ENCODE measurements at regions not wholly inside any gene's neighbourhood (a gene's known extent, or its start where the extent isn't known, plus 50 kb on each side); places are given as distances from the start of the nearest gene placed in this dataset.

- ATAC-seq: no peak
- peaks cover 6% of the 10 kb centered on the region for H3K9me3 Mint-ChIP-seq
- H3K36me3 Mint-ChIP-seq: peaks cover 5% of the 10 kb centered on the region
- H3K4me3 Mint-ChIP-seq: no peak overlapping the region
- no peaks in the 10 kb centered on the region for H3K4me1 Mint-ChIP-seq
- H3K27ac Mint-ChIP-seq: no peak overlapping the region
- no peaks in the 10 kb centered on the region for H3K27me3 Mint-ChIP-seq
Measured at GRCh38 chr21:28758042-28758882, 234.4 kb downstream of the LTN1 start.

- H3K27ac Mint-ChIP-seq: no peak overlapping the region
- no peak for ATAC-seq
- H3K4me3 Mint-ChIP-seq: no peak overlapping the region
Measured at GRCh38 chr21:28754862-28755261, 237.8 kb downstream of the LTN1 start.

GRCh38 chr21:28754127-28754611, 238.5 kb downstream of the LTN1 start:
- ATAC-seq: no peak
- H3K9me3 Mint-ChIP-seq: no peaks in the 10 kb centered on the region
- H3K27ac Mint-ChIP-seq: no peak overlapping the region
- H3K4me3 Mint-ChIP-seq: no peak overlapping the region
- no peaks in the 10 kb centered on the region for H3K36me3 Mint-ChIP-seq
- H3K27me3 Mint-ChIP-seq: no peaks in the 10 kb centered on the region
- no peaks in the 10 kb centered on the region for H3K4me1 Mint-ChIP-seq

More at GRCh38 chr21:28754862-28755261, 237.8 kb downstream of the LTN1 start:
- Mint-ChIP-seq H3K36me3 (peaks cover 4% of the 10 kb centered on the region), H3K4me1 (no peaks in the 10 kb centered on the region), H3K27me3 (no peaks in the 10 kb centered on the region), H3K9me3 (peaks cover 5% of the 10 kb centered on the region)

- Mint-ChIP-seq H3K4me3 (no peak overlapping the region), H3K4me1 (no peaks in the 10 kb centered on the region), H3K9me3 (no peaks in the 10 kb centered on the region), H3K36me3 (no peaks in the 10 kb centered on the region), H3K27ac (no peak overlapping the region), H3K27me3 (no peaks in the 10 kb centered on the region)
- ATAC-seq: no peak
Measured at GRCh38 chr21:28752131-28752530, 240.5 kb downstream of the LTN1 start.

- no peak overlapping the region for H3K27ac Mint-ChIP-seq
- no peak overlapping the region for H3K4me3 Mint-ChIP-seq
- no peak for ATAC-seq
- no peaks in the 10 kb centered on the region for H3K4me1 Mint-ChIP-seq
- no peaks in the 10 kb centered on the region for H3K9me3 Mint-ChIP-seq
- H3K27me3 Mint-ChIP-seq: no peaks in the 10 kb centered on the region
- no peaks in the 10 kb centered on the region for H3K36me3 Mint-ChIP-seq
Measured at GRCh38 chr21:28751176-28751575, 241.5 kb downstream of the LTN1 start.

- no peaks in the 10 kb centered on the region for H3K36me3 Mint-ChIP-seq
- no peak for ATAC-seq
- no peaks in the 10 kb centered on the region for H3K4me1 Mint-ChIP-seq
- H3K4me3 Mint-ChIP-seq: no peak overlapping the region
- no peak overlapping the region for H3K27ac Mint-ChIP-seq
- H3K9me3 Mint-ChIP-seq: no peaks in the 10 kb centered on the region
- no peaks in the 10 kb centered on the region for H3K27me3 Mint-ChIP-seq
Measured at GRCh38 chr21:28750565-28750964, 242.1 kb downstream of the LTN1 start.

- Mint-ChIP-seq H3K4me3 (no peak overlapping the region), H3K27ac (no peak overlapping the region), H3K4me1 (no peaks in the 10 kb centered on the region), H3K9me3 (no peaks in the 10 kb centered on the region), H3K27me3 (no peaks in the 10 kb centered on the region), H3K36me3 (no peaks in the 10 kb centered on the region)
- ATAC-seq: no peak
Measured at GRCh38 chr21:28749536-28749935, 243.1 kb downstream of the LTN1 start.

- Mint-ChIP-seq H3K27me3 (no peaks in the 10 kb centered on the region), H3K36me3 (peaks cover 5% of the 10 kb centered on the region), H3K4me1 (no peaks in the 10 kb centered on the region), H3K9me3 (peaks cover 3% of the 10 kb centered on the region), H3K4me3 (no peak overlapping the region), H3K27ac (no peak overlapping the region)
- ATAC-seq: no peak
Measured at GRCh38 chr21:28747464-28747863, 245.2 kb downstream of the LTN1 start.

- Mint-ChIP-seq H3K9me3 (peaks cover 3% of the 10 kb centered on the region), H3K27ac (no peak overlapping the region), H3K36me3 (peaks cover 5% of the 10 kb centered on the region), H3K4me1 (no peaks in the 10 kb centered on the region), H3K4me3 (no peak overlapping the region), H3K27me3 (no peaks in the 10 kb centered on the region)
- ATAC-seq: no peak
Measured at GRCh38 chr21:28746166-28746565, 246.5 kb downstream of the LTN1 start.

- Mint-ChIP-seq H3K36me3 (peaks cover 5% of the 10 kb centered on the region), H3K4me3 (no peak overlapping the region), H3K27ac (no peak overlapping the region), H3K9me3 (peaks cover 3% of the 10 kb centered on the region), H3K4me1 (no peaks in the 10 kb centered on the region), H3K27me3 (no peaks in the 10 kb centered on the region)
- peak; percentile 85 for ATAC-seq
Measured at GRCh38 chr21:28745131-28746016, 247.3 kb downstream of the LTN1 start.

- peaks cover 5% of the 10 kb centered on the region for H3K36me3 Mint-ChIP-seq
- no peak for ATAC-seq
- H3K9me3 Mint-ChIP-seq: peaks cover 3% of the 10 kb centered on the region
- H3K4me3 Mint-ChIP-seq: no peak overlapping the region
- no peak overlapping the region for H3K27ac Mint-ChIP-seq
- H3K4me1 Mint-ChIP-seq: peaks cover 4% of the 10 kb centered on the region
- H3K27me3 Mint-ChIP-seq: no peaks in the 10 kb centered on the region
Measured at GRCh38 chr21:28743723-28744122, 249.0 kb downstream of the LTN1 start.

- no peak overlapping the region for H3K4me3 Mint-ChIP-seq
- H3K9me3 Mint-ChIP-seq: peaks cover 3% of the 10 kb centered on the region
- peaks cover 4% of the 10 kb centered on the region for H3K4me1 Mint-ChIP-seq
- H3K27me3 Mint-ChIP-seq: no peaks in the 10 kb centered on the region
- H3K36me3 Mint-ChIP-seq: peaks cover 5% of the 10 kb centered on the region
- H3K27ac Mint-ChIP-seq: no peak overlapping the region
- no peak for ATAC-seq
Measured at GRCh38 chr21:28742527-28742926, 250.2 kb downstream of the LTN1 start.

GRCh38 chr21:28740125-28740524, 252.6 kb downstream of the LTN1 start:
- Mint-ChIP-seq H3K4me3 (no peak overlapping the region), H3K4me1 (peaks cover 4% of the 10 kb centered on the region), H3K27me3 (no peaks in the 10 kb centered on the region)

GRCh38 chr21:28738882-28739281, 253.8 kb downstream of the LTN1 start:
- Mint-ChIP-seq H3K27me3 (no peaks in the 10 kb centered on the region), H3K36me3 (peaks cover 5% of the 10 kb centered on the region), H3K4me3 (no peak overlapping the region), H3K9me3 (peaks cover 3% of the 10 kb centered on the region), H3K27ac (no peak overlapping the region), H3K4me1 (peaks cover 4% of the 10 kb centered on the region)
- ATAC-seq: no peak

More at GRCh38 chr21:28740125-28740524, 252.6 kb downstream of the LTN1 start:
- ATAC-seq: no peak
- H3K36me3 Mint-ChIP-seq: peaks cover 5% of the 10 kb centered on the region
- peaks cover 3% of the 10 kb centered on the region for H3K9me3 Mint-ChIP-seq
- no peak overlapping the region for H3K27ac Mint-ChIP-seq

- no peak for ATAC-seq
- Mint-ChIP-seq H3K36me3 (peaks cover 3% of the 10 kb centered on the region), H3K27me3 (no peaks in the 10 kb centered on the region), H3K4me3 (no peak overlapping the region), H3K4me1 (peaks cover 4% of the 10 kb centered on the region), H3K27ac (no peak overlapping the region), H3K9me3 (peaks cover 2% of the 10 kb centered on the region)
Measured at GRCh38 chr21:28738420-28738704, 254.3 kb downstream of the LTN1 start.
